GM21576 (cell line): ENCODE measurements at regions not wholly inside any gene's neighbourhood (a gene's known extent, or its start where the extent isn't known, plus 50 kb on each side); places are given as distances from the start of the nearest gene placed in this dataset.

Source experiments
- ATAC-seq: cut with Tn5 transposase; IDR thresholded peaks from one replicate; pipeline ENCODE4 v1.9.1; 2021; ENCODE audit warnings: mild to moderate bottlenecking, moderate library complexity; ENCODE audit not compliant: unreplicated experiment

DNA sequence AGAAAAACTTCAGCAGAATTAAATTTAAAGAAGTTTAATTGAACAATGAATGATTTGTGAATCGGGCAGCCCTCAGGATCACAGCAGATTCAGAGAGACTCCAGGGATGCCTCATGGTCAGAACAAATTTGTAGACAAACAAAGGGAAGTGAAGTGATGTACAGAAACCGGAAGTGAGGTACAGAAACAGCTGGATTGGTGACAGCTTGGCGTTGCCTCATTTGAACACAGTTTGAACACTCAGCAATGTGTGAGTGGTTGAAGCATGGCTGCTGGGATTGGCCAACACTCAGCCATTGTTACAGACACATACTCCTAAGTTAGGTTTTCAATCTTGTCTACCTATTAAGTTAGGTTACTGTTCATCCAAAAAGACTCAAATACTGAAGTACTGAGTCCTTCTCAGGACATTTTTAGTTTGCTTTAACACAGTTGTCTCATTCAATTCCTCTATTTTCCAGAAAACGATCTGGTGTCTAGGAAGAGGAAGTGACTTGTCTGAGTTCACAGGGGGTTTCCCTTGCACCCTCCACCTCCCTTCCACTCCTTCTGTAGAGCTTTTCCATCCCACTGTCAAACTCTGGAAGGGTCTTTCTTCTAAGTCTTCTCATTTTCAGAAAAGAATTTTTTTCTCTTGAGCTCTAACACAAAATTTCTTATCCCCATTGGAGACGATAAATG, 137.9 kb downstream of the SLC4A3 start:
- ATAC-seq = no peak

DNA sequence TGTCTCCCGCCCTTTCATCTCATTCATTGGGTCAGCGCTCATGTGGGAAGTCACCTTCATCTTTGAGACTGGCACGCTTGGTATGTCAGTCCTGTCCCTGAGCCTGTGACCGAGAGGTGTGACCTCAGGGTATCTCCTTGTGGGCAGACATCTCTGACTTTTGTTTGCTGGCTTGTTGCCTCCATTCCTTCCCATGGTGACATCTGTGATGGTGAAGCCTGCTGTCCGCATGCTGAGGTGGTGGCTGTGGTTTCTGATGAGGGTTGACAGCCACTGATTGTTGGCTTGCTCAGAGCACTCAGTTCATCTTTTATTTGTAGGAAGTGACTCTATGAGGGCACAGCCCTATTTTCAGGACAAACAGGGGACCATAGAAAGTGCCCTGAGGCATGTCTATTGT, 139.2 kb downstream of the SLC4A3 start:
- no peak for ATAC-seq

- ATAC-seq = no peak
Measured at GRCh38 chr2:219769090-219769910, 141.9 kb downstream of the SLC4A3 start.

GRCh38 chr2:219772103-219772635, 144.7 kb downstream of the SLC4A3 start:
- no peak for ATAC-seq

DNA sequence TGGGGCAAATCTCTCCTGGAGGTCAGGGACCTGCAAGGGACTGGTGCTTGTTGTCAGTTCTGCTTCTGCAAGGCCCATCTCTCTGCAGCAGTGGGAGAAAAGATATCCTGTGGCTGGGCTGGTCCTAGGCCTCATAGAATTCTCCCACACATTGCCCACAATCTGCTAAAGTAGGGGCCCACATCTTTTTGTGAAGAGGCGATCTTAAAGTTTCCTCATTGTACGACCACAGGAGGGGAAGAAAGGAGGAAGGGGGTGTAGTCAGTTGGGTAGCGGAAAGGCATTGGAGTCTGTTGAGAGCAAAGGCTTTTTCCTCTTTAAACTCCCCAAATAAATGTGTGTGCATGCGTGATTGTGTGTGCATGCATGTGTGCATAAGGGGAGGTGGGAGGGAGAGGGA, 145.3 kb downstream of the SLC4A3 start:
- ATAC-seq = no peak

DNA sequence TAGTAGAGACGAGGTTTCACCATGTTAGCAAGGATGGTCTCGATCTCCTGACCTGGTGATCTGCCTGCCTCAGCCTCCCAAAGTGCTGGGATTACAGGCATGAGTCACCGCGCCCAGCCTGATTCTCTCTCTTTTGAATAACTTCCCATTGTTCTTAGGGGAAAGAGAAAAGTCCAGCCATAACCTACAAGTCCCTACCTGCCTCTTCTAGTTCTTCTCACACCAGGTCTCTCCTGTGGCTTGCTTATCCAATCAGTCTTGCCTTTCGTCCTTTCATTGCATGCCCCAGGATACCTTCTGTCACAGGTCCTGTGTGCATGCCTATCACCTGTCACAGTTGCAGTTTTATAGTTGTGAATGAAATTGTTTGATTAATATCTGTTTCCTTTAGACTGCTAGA, 148.1 kb downstream of the SLC4A3 start:
- no peak for ATAC-seq

- no peak for ATAC-seq
Measured at GRCh38 chr2:219777388-219777787, 150.0 kb downstream of the SLC4A3 start.

- ATAC-seq = no peak
Measured at GRCh38 chr2:219778189-219778588, 150.8 kb downstream of the SLC4A3 start.

- ATAC-seq = no peak
Measured at GRCh38 chr2:219782737-219783348, 155.4 kb downstream of the SLC4A3 start.

GRCh38 chr2:219783359-219783975, 156.0 kb downstream of the SLC4A3 start:
- ATAC-seq = no peak

DNA sequence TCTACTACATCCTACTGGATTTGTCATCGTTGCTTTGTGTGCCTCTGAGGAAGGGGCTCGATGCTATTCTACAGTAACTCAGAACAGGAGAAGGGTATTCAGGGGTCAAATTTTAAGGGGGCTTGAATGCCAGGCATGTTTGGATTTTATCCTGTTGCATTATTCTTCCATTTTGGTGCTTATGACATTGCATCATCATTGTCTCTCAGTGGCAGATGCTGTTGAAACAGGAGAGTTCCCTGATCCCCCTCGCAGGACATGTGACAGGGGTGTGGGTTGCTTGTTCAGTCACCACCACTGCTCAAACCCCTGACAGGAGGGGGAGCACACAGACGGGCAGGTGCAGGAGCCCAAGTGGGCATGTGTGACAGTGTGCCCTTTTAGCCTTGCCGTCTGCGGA, 156.7 kb downstream of the SLC4A3 start:
- ATAC-seq = no peak

DNA sequence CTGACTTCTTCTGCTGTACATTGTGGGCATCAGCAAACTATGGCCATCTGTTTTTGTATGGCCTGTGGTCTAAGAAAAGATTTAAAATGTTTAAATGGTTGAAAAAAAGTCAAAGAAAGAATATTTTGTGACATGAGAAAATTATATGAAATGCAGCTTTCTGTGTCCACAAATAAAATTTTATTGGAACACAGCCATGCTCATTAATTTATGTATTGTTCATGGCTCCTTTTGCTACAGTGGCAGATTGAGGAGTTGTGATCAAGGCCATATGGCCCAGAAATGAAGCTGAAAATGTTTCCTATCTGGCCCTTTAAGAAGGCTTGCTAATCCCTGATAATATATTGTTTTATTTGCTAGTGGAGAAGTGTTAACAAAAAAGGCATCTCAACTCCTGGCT, 162.0 kb downstream of the SLC4A3 start:
- no peak for ATAC-seq

GRCh38 chr2:219792446-219792845, 165.0 kb downstream of the SLC4A3 start:
- no peak for ATAC-seq

GRCh38 chr2:219798430-219798829, 171.0 kb downstream of the SLC4A3 start:
- no peak for ATAC-seq

DNA sequence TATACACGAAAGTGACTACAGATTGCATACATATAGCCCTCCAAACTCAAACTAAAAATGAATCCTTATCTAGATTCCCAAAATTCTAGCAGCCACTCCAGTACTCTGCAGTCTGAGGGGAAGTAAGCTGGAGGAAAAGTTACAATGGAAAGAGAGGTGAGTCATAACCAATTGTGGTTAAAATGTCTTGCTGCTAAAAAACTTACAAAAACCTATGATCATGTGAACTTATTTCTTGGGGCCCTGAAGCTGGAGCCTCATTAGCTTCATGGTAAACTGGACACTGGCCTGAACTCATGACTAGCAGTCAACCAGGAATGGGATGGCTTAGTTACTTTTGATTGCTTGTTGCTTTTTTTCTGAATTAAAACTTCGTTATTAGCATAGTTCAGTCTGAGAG, 175.9 kb downstream of the SLC4A3 start:
- no peak for ATAC-seq

GRCh38 chr2:219810895-219811294, 183.5 kb downstream of the SLC4A3 start:
- no peak for ATAC-seq

DNA sequence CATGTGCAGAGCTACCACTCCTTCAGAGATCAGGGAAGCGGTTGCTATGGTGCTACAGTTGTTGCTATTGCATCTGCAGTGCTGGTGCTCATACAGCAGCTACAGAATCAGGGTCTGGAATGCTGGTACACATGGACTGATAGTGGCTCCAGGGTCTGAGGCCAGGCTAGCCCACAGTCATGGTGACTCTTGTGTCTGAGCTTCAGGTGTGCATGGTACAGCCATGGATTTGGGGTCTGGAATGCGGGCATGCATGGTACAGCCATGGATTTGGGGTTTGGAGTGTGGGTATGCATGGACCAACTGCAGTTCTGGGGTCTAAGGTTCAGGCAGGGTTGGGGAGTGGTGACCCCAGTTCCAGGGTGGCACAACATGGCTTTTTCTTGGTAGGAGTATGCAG, 185.2 kb downstream of the SLC4A3 start:
- no peak for ATAC-seq

- ATAC-seq = no peak
Measured at GRCh38 chr2:219820767-219821166, 193.3 kb downstream of the SLC4A3 start.

DNA sequence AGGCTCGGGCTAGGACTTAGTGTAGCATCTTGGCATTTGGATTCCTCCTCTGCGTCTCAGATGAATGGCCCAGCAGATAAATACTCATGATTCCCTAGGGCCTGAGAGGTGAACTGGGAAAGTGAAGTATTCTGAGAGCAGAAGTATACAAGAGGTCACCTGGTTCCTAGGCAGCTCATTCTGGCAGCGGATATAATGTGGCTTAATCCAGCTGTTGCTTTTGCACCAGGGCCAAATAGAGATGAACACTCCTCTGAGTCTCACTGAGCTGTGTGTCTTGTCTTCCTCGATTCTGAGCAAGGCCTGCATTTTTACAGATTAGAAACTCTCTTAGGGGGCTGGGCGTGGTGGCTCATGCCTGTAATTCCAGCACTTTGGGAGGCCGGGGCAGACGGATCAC, 196.1 kb downstream of the SLC4A3 start:
- no peak for ATAC-seq

GRCh38 chr2:219824996-219825395, 197.6 kb downstream of the SLC4A3 start:
- no peak for ATAC-seq

- no peak for ATAC-seq
Measured at GRCh38 chr2:219828127-219828526, 200.7 kb downstream of the SLC4A3 start.
